Fibroblast of lung (primary cell): ENCODE measurements at regions not wholly inside any gene's neighbourhood (a gene's known extent, or its start where the extent isn't known, plus 50 kb on each side); places are given as distances from the start of the nearest gene placed in this dataset.

ENCODE experiments used
- CTCF ChIP-seq, 2 donors: IDR thresholded peaks in 1 of 2; conservative IDR thresholded peaks in 1 of 2; 1 replicate in 1 of 2; 2 replicates in 1 of 2; pipeline ENCODE4 v1.5.1; 2011 to 2012; ENCODE audit warnings: low read length in 2 of 2, control low read depth in 1 of 2, inconsistent platforms in 1 of 2, low read depth in 1 of 2, mild to moderate bottlenecking in 1 of 2
- EZH2 ChIP-seq: IDR thresholded peaks from 2 replicates; pipeline ENCODE4 v1.5.1; 2012; ENCODE audit warnings: low read length, control low read depth, mild to moderate bottlenecking; ENCODE audit errors: missing control alignments

GRCh38 chr4:4677556-4678522 is 136.0 kb upstream of the STX18 start:
- peak; percentile 77 to 83 for TF ChIP-seq CTCF (conservative IDR thresholded peaks at IDR 0.05 in 1 of 2, IDR thresholded peaks at IDR 0.05 in 1 of 2; ENCODE audit: low read depth in 1 of 2, low read length in 2 of 2)
- TF ChIP-seq EZH2, result no peak
